ENCODE measurements at regions not wholly inside any gene's neighbourhood (a gene's known extent, or its start where the extent isn't known, plus 50 kb on each side); places are given as distances from the start of the nearest gene placed in this dataset.

DNA sequence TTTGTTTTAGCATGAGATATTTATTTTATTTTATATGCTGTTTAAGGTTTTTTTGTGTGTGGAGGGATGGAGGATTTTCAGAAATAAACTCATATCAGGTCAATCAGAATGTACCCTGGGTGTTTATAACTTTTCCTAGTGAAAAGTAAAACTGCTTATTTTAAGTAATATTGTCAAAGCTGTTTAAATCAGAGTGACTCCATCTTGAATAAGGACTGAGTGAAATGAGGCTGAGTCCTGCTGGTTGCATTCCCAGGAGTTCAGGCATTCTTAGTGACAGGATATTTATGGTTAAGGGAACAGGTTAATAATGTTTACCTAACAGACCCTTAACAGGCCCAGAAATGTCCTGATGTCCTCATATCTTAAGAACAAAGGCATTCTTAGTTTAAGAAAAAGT, 1160.9 kb upstream of the PCDH7 start:
- no peak for TF ChIP-seq POLR2A (IDR thresholded peaks at IDR 0.05)
- TF ChIP-seq, protein P1, sequence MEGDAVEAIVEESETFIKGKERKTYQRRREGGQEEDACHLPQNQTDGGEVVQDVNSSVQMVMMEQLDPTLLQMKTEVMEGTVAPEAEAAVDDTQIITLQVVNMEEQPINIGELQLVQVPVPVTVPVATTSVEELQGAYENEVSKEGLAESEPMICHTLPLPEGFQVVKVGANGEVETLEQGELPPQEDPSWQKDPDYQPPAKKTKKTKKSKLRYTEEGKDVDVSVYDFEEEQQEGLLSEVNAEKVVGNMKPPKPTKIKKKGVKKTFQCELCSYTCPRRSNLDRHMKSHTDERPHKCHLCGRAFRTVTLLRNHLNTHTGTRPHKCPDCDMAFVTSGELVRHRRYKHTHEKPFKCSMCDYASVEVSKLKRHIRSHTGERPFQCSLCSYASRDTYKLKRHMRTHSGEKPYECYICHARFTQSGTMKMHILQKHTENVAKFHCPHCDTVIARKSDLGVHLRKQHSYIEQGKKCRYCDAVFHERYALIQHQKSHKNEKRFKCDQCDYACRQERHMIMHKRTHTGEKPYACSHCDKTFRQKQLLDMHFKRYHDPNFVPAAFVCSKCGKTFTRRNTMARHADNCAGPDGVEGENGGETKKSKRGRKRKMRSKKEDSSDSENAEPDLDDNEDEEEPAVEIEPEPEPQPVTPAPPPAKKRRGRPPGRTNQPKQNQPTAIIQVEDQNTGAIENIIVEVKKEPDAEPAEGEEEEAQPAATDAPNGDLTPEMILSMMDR (IDR thresholded peaks at IDR 0.05) = no peak
- no peak for TF ChIP-seq EP300 (IDR thresholded peaks at IDR 0.05; ENCODE audit: low read depth)
- TF ChIP-seq POLR2AphosphoS5 (IDR thresholded peaks at IDR 0.05) = no peak
